GM12864 (cell line): ENCODE measurements at regions not wholly inside any gene's neighbourhood (a gene's known extent, or its start where the extent isn't known, plus 50 kb on each side); places are given as distances from the start of the nearest gene placed in this dataset.

Experiments used
- DNase-seq: peaks from one replicate; pipeline ENCODE4 v3.0.0-alpha.2; 2011; ENCODE audit warnings: low read depth
- H3K4me3 ChIP-seq: 2 replicates; pipeline ENCODE4 v1.5.1; 2011; ENCODE audit warnings: mild to moderate bottlenecking, low read depth, low read length, control low read depth
- CTCF ChIP-seq: IDR thresholded peaks from 2 replicates; pipeline ENCODE4 v1.5.1; 2011; ENCODE audit warnings: low read depth, mild to moderate bottlenecking, moderate library complexity, low read length, control low read depth, inconsistent platforms; ENCODE audit errors: missing control alignments

- TF ChIP-seq CTCF: no peak
- H3K4me3 ChIP-seq: no peak overlapping the region
- DNase-seq: no peak
These were observed 73.6 kb downstream of the RFLNA start for GRCh38 chr12:124368421-124369032.

GRCh38 chr12:124365726-124366430, 71.0 kb downstream of the RFLNA start:
- H3K4me3 ChIP-seq: no peak overlapping the region
- no peak for DNase-seq
- TF ChIP-seq CTCF: no peak
